Breast epithelium (tissue), 4 donors: ENCODE measurements at regions not wholly inside any gene's neighbourhood (a gene's known extent, or its start where the extent isn't known, plus 50 kb on each side); places are given as distances from the start of the nearest gene placed in this dataset.

Experiments used
- DNase-seq, 2 donors: peaks; one replicate each; pipeline ENCODE4 v3.0.0-alpha.2; 2019; ENCODE audit warnings: low spot score in 2 of 2
- H3K27ac ChIP-seq, 2 donors: fragments of 200-600 bp; sonication (generic) in 1 of 2; one replicate each; pipeline ENCODE4 v1.5.1; 2016 to 2019; ENCODE audit warnings: mild to moderate bottlenecking in 1 of 2
- H3K27me3 ChIP-seq, 2 donors: fragments of 200-600 bp; sonication (generic) in 1 of 2; one replicate each; pipeline versions ENCODE4 v1.5.1 to v1.6.0; 2017 to 2019; ENCODE audit warnings: control low read depth in 1 of 2, mild to moderate bottlenecking in 1 of 2
- H3K36me3 ChIP-seq: fragments of 200-600 bp; one replicate; pipeline ENCODE4 v1.5.1; 2019
- H3K4me1 ChIP-seq, 2 donors: fragments of 200-600 bp; sonication (generic); one replicate each; pipeline ENCODE4 v1.5.1; 2016 to 2019; ENCODE audit warnings: control low read depth in 1 of 2
- H3K4me3 ChIP-seq, 3 donors: fragments of 200-600 bp; sonication (generic); 1 replicate in 2 of 3; 2 replicates in 1 of 3; pipeline ENCODE4 v1.5.1; 2016 to 2019; ENCODE audit warnings: mild to moderate bottlenecking in 3 of 3, moderate library complexity in 2 of 3
- H3K9me3 ChIP-seq, 2 donors: fragments of 200-600 bp; sonication (generic) in 1 of 2; one replicate each; pipeline ENCODE4 v1.5.1; 2016 to 2019; ENCODE audit warnings: control low read depth in 1 of 2
- CTCF ChIP-seq, 3 donors: fragments of 450-650 bp; IDR thresholded peaks; one replicate each; pipeline ENCODE4 v1.5.1; 2016 to 2017; ENCODE audit warnings: antibody characterized with exemption in 3 of 3, mild to moderate bottlenecking in 3 of 3, moderate library complexity in 3 of 3
- POLR2A ChIP-seq: fragments of 450-650 bp; IDR thresholded peaks from one replicate; pipeline ENCODE4 v1.6.1; 2016; ENCODE audit warnings: antibody characterized with exemption, mild to moderate bottlenecking, moderate library complexity
- POLR2AphosphoS5 ChIP-seq, 3 donors: sonication (generic); formaldehyde crosslinking; IDR thresholded peaks; one replicate each; pipeline ENCODE4 v1.6.1; 2017; ENCODE audit warnings: antibody characterized with exemption in 3 of 3
- intact Hi-C: fragments of 100-400 bp; cut with DNase I; formaldehyde crosslinking; loops from one replicate; pipeline ENCODE4 v1.15.1; 2023; ENCODE audit warnings: low total_unique reads

DNA sequence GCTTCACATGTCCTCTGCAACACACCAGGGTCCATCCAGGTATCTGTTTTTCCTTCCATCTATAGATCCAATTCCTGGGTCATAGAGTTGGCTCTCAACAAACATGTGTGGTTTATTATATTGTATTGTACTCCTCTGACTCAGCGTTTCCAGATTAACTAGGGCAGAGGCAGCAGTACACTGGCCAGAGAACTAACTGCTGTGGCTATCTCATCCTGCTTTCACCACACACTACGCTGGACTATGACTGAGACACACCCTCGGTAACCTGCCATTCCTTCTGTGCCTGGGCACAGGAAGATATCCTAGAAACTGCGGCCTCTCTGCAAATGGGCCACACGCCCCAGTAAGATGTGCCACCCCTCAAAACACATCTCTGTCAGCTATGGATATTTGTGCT lies 159.8 kb upstream of the STK17B start:
- DNase-seq: no peak
- Histone ChIP-seq H3K27ac (peak overlapping the region in 1 of 2 donors; percentile 48), H3K4me1 (no peaks in the 10 kb centered on the region), H3K9me3 (no peaks in the 10 kb centered on the region), H3K27me3 (no peaks in the 10 kb centered on the region), H3K36me3 (no peaks in the 10 kb centered on the region), H3K4me3 (no peak overlapping the region)
- intact Hi-C loops: no loop called here
- TF ChIP-seq POLR2AphosphoS5 (IDR thresholded peaks at IDR 0.05) (no peak), CTCF (IDR thresholded peaks at IDR 0.05) (no peak), POLR2A (no peak)

- intact Hi-C loops: no loop called here
- Histone ChIP-seq H3K9me3 (no peaks in the 10 kb centered on the region), H3K27me3 (no peaks in the 10 kb centered on the region), H3K36me3 (no peaks in the 10 kb centered on the region), H3K4me3 (no peak overlapping the region), H3K27ac (peak overlapping the region; percentile 19 to 75), H3K4me1 (no peaks in the 10 kb centered on the region)
- TF ChIP-seq POLR2AphosphoS5 (IDR thresholded peaks at IDR 0.05): no peak
- no peak for TF ChIP-seq POLR2A
- no peak for TF ChIP-seq CTCF (IDR thresholded peaks at IDR 0.05)
- no peak for DNase-seq
Measured at GRCh38 chr2:196331851-196332250, 160.5 kb upstream of the STK17B start.

GRCh38 chr2:196333397-196333796 lies 162.0 kb upstream of the STK17B start:
- intact Hi-C loops: no loop called here
- no peaks in the 10 kb centered on the region for H3K36me3 ChIP-seq
- DNase-seq: no peak
- no peak overlapping the region for H3K4me3 ChIP-seq
- no peaks in the 10 kb centered on the region for H3K27me3 ChIP-seq
- no peaks in the 10 kb centered on the region for H3K4me1 ChIP-seq
- H3K9me3 ChIP-seq: no peaks in the 10 kb centered on the region
- TF ChIP-seq CTCF (IDR thresholded peaks at IDR 0.05) (no peak), POLR2A (no peak), POLR2AphosphoS5 (IDR thresholded peaks at IDR 0.05) (no peak)
- no peak overlapping the region for H3K27ac ChIP-seq

GRCh38 chr2:196334710-196335109 lies 163.3 kb upstream of the STK17B start:
- Histone ChIP-seq H3K36me3 (no peaks in the 10 kb centered on the region), H3K4me3 (no peak overlapping the region), H3K27ac (no peak overlapping the region), H3K9me3 (no peaks in the 10 kb centered on the region), H3K27me3 (no peaks in the 10 kb centered on the region), H3K4me1 (no peaks in the 10 kb centered on the region)
- intact Hi-C loops: no loop called here
- TF ChIP-seq POLR2A (no peak), CTCF (IDR thresholded peaks at IDR 0.05) (no peak), POLR2AphosphoS5 (IDR thresholded peaks at IDR 0.05) (no peak)
- DNase-seq: no peak

GRCh38 chr2:196335221-196335634 lies 163.8 kb upstream of the STK17B start:
- TF ChIP-seq POLR2A (no peak), POLR2AphosphoS5 (IDR thresholded peaks at IDR 0.05) (no peak), CTCF (IDR thresholded peaks at IDR 0.05) (no peak)
- H3K36me3 ChIP-seq: no peaks in the 10 kb centered on the region
- no peak overlapping the region for H3K4me3 ChIP-seq
- DNase-seq: no peak
- H3K9me3 ChIP-seq: no peaks in the 10 kb centered on the region
- intact Hi-C loops: no loop called here
- H3K4me1 ChIP-seq: no peaks in the 10 kb centered on the region
- no peak overlapping the region for H3K27ac ChIP-seq
- H3K27me3 ChIP-seq: no peaks in the 10 kb centered on the region
